ENCODE measurements at regions not wholly inside any gene's neighbourhood (a gene's known extent, or its start where the extent isn't known, plus 50 kb on each side); places are given as distances from the start of the nearest gene placed in this dataset.

- Mint-ChIP-seq H3K27me3 (ENCODE audit: low read depth) (no peaks in the 10 kb centered on the region), H3K27ac (no peak overlapping the region), H3K4me1 (no peaks in the 10 kb centered on the region), H3K36me3 (ENCODE audit: insufficient read depth in 1 of 3, low read depth in 3 of 3) (no peaks in the 10 kb centered on the region; a peak in 1 of 7 replicates), H3K9me3 (no peaks in the 10 kb centered on the region), H3K4me3 (no peak overlapping the region)
- no peak overlapping the region for H3K14ac ChIP-seq (ENCODE audit: insufficient read depth, low read length)
- H3K9me3 ChIP-seq (ENCODE audit: control insufficient read depth, low read depth, low read length), result no peaks in the 10 kb centered on the region
- H3K23ac ChIP-seq (ENCODE audit: insufficient read length, low read depth, low read length), result no peak overlapping the region
- no peaks in the 10 kb centered on the region for H3K27me3 ChIP-seq (ENCODE audit: insufficient read depth, low read length)
- H2BK5ac ChIP-seq (ENCODE audit: insufficient read length, low read length), result no peak overlapping the region
- H3K27ac ChIP-seq (ENCODE audit: insufficient read length, low read depth, low read length), result no peak overlapping the region
- no peaks in the 10 kb centered on the region for H3K23me2 ChIP-seq (ENCODE audit: insufficient read length, low read depth, low read length, poor library complexity, severe bottlenecking)
- no peak overlapping the region for H2BK20ac ChIP-seq (ENCODE audit: low read depth, low read length, poor library complexity, severe bottlenecking)
- no peak for DNase-seq
- H3K56ac ChIP-seq (ENCODE audit: insufficient read length, low read depth, low read length), result no peak overlapping the region
- H4K20me1 ChIP-seq (ENCODE audit: control insufficient read depth, insufficient read depth, insufficient read length), result no peaks in the 10 kb centered on the region
- H3K4ac ChIP-seq (ENCODE audit: low read depth, low read length), result no peak overlapping the region
- no peak overlapping the region for H3T11ph ChIP-seq (ENCODE audit: low read length)
- no peak overlapping the region for H3K18ac ChIP-seq (ENCODE audit: insufficient read length, low read depth, low read length)
- H4K8ac ChIP-seq (replicated peaks; ENCODE audit: insufficient read length, low read depth, low read length), result no peak overlapping the region
- no peak for TF ChIP-seq CTCF (conservative IDR thresholded peaks at IDR 0.05)
- H4K5ac ChIP-seq (ENCODE audit: insufficient read length, low read depth, low read length), result no peak overlapping the region
- no peak overlapping the region for H3K9ac ChIP-seq (ENCODE audit: extremely low read depth, insufficient read length, low read length)
- no peak overlapping the region for H2BK120ac ChIP-seq (ENCODE audit: low read depth, low read length, poor library complexity, severe bottlenecking)
- no peak overlapping the region for H2BK15ac ChIP-seq (ENCODE audit: low read depth, low read length)
- H3K4me1 ChIP-seq (ENCODE audit: insufficient read depth, low read length), result no peaks in the 10 kb centered on the region
- no peak overlapping the region for H4K91ac ChIP-seq (ENCODE audit: insufficient read length, low read depth, low read length)
- H3K4me2 ChIP-seq (ENCODE audit: insufficient read depth, insufficient read length, low read length), result no peak overlapping the region
- H3K79me2 ChIP-seq (ENCODE audit: insufficient read depth, low read length), result no peaks in the 10 kb centered on the region
- H2BK12ac ChIP-seq (ENCODE audit: insufficient read length, low read depth, low read length), result no peak overlapping the region
- H2AK5ac ChIP-seq (ENCODE audit: insufficient read length, low read length), result no peak overlapping the region
- H3K79me1 ChIP-seq (ENCODE audit: insufficient read depth, low read depth, low read length, poor library complexity, severe bottlenecking), result no peaks in the 10 kb centered on the region
- H2AFZ ChIP-seq (ENCODE audit: low read length), result no peak overlapping the region
- WGBS (ENCODE audit: extremely low coverage, insufficient read length, low lambda C conversion rate), result no CpG with 5 or more reads among the region's 5 CpGs
Measured at GRCh38 chr4:14265651-14266050, 638.1 kb upstream of the BOD1L1 start.

Measured in H9 (cell line).